Astrocyte of the hippocampus (primary cell): ENCODE measurements at regions not wholly inside any gene's neighbourhood (a gene's known extent, or its start where the extent isn't known, plus 50 kb on each side); places are given as distances from the start of the nearest gene placed in this dataset.

ENCODE experiments used
- DNase-seq: peaks from one replicate; pipeline ENCODE4 v3.0.0; 2011; ENCODE audit warnings: low read depth, low spot score

GRCh38 chr5:173800340-173800739 is 87.8 kb upstream of the CPEB4 start:
- DNase-seq, result peak; percentile 49

DNA sequence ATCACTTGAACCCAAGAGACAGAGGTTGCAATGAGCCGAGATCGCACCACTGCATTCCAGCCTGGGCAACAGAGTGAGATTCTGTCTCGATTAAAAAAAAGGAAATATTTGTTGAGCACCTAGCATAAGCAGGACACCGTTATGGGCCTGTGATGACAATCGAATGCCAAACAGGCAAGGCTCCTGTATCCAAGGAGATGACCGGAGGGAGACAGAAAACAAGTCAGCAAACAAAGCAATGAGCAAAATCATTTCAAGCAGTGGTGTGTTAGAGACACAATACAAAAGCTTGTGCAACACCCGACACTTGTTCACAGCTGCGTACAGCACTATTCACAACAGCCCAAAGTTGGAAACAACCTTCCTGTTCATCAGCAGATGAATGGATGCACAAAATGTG is 87.1 kb upstream of the CPEB4 start:
- DNase-seq, result no peak

DNA sequence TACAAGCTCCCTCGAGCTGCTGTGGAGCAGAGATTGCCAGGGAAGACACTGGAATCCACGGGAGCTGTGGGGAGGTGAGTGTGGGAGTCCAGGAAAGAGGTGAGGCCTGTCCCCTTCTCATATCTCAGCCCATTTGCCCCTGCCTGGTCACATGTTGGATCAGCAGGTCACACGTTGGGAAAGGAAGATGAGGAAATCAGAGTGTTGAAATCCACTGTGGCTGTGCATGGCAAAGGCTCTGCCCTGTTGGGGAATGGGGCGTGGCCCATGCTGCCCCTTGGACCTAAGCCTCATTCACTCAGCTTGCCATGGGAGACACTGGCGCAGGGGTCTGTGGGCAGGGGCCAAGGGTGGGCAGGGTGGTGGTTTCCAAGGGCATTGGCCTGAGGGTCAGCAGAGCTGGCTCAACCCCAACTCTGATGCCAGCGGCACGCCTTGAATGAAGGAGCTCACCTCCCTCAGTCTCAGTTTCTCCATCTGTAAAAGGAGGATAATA is 85.4 kb upstream of the CPEB4 start:
- DNase-seq, result no peak

DNA sequence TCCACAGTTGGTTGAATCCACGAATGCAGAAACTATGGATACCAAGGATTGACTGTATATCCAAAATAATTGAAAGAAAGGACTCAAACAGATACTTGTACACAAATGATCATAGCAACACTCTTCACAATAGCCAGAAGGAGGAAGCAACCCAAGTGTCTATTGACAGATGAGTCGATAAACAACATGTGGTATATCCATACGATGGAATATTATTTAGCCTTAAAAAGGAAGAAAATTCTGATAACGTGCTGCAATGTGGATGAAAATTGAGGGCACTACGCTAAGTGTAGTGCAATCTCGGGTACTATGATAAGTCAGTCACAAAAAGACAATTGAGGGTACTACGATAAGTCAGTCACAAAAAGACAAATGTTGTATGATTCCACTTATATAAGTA is 83.6 kb upstream of the CPEB4 start:
- no peak for DNase-seq

GRCh38 chr5:173806270-173807035 is 81.7 kb upstream of the CPEB4 start:
- DNase-seq, result no peak

GRCh38 chr5:173807181-173807655 is 80.9 kb upstream of the CPEB4 start:
- no peak for DNase-seq

- DNase-seq, result no peak
Observed at GRCh38 chr5:173808079-173808808, 79.9 kb upstream of the CPEB4 start.

GRCh38 chr5:173809014-173809413 is 79.1 kb upstream of the CPEB4 start:
- no peak for DNase-seq

GRCh38 chr5:173812811-173813550 is 75.2 kb upstream of the CPEB4 start:
- DNase-seq, result no peak

- no peak for DNase-seq
Observed at GRCh38 chr5:173814053-173814452, 74.1 kb upstream of the CPEB4 start.

- no peak for DNase-seq
Observed at GRCh38 chr5:173815571-173815970, 72.6 kb upstream of the CPEB4 start.

- no peak for DNase-seq
Observed at GRCh38 chr5:173816728-173817127, 71.4 kb upstream of the CPEB4 start.

DNA sequence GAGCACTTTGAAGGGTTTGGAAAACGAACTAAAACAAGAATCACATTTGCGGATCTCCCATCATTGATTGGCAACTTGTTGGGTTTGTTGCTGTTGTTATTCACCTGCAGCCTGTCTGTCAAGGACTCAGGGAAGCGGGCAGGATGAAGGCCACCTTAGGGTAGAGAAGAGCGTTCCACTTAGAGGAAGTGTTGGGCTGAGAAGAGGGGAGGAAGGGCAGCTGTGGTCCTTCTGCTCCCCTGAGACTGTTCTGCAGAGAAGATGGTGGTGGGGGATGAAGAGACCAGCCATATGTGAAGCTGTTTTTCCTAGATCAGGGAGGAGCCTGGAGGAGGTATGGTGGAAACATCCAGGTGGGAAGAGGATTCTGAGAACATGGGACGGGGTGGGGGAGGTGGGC is 70.6 kb upstream of the CPEB4 start:
- no peak for DNase-seq

- DNase-seq, result no peak
Observed at GRCh38 chr5:173819521-173819920, 68.6 kb upstream of the CPEB4 start.

GRCh38 chr5:173823274-173823644 is 64.9 kb upstream of the CPEB4 start:
- no peak for DNase-seq

GRCh38 chr5:173823721-173824567 is 64.2 kb upstream of the CPEB4 start:
- peak; percentile 96 for DNase-seq

DNA sequence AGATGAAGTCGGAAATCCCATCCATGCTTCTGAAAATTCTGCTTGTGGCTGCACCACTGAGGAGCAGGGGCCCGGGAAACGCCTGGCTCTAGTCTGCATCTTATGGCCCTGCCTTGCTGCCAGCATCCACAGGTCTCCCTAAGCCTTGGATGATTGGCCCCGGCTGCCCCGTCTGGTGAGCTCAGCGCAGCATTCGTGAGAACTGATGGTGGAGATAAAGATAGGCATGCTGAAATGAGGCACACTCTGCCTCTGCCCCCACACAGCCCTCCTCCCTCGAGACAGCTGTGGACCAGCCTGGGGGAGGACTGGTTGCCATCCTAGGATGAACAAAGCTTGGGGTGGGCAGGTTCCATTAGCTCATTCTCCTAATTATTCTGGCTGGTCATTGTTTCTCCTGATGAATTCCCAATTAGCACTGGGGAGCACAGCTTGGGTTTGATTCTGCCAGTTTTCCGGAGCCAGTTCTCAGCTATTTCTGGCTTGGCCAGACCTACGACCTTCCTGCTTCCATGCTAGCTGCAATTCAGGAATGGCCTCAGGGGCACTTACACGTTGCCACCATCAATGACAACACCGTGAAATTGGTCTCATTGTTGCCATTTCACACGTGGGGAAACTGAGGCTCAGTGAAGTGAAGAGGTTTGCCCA is 62.8 kb upstream of the CPEB4 start:
- DNase-seq, result peak; percentile 72

- DNase-seq, result peak; percentile 35
Observed at GRCh38 chr5:173826086-173826427, 62.1 kb upstream of the CPEB4 start.

DNA sequence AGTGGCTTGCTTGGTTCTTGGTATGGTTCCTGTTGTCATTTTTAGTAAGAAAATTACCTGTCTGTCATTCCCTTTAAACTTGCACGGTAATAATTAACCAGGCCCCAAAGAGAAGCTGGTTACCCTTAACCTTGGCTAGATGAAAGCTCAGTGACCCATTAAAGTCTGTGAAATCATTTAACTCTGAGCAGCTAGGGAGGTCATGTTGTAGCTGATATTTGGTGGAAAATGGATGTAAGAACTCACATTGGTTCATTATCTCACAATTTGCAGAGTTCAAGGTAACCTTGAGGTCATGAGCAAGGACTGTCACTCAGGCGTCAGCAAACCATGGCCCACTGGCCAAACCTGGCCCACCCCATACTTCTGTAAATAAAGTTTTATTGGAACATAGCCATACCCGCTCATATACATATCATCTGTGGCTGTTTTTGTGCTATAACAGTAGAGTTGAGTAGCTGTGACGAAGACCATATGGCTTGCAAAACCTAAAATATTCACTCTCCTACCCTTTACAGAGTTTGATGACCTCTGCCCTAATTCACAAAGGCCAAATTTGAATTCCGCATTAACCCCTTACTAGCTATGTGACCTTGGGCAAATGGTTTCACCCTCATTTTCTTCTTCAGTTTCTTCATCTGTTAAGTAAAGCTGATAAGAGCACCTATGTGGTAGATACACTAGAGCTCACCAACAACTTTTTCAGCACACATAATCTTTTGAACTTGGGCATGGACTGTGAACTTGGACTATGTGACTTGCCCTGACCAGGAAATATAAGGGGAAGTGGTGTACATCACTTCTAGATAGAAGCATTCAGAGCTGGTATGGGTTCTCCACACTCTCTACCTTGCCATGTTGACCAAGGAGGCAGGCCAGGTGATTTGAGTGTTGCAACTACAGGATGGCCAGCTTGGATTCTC is 61.5 kb upstream of the CPEB4 start:
- DNase-seq, result no peak

DNA sequence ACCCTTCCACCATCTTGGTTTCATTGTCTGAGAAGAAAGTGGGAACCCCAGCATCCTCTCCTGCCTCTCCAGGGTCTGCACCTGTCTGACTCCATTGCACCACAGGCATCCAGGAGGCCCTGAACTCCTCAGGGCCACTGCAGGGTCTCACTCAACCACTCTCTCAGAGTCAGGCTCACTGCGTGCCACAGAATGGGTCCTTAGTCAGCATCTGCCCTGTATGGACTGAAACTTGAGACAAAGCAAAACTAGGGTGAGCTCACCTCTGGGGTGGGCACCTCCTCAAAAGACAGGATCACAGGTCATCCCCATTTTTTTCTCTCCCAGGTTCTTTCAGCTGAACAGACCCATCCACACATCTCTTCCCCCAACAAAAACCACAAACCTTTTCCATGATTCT is 59.2 kb upstream of the CPEB4 start:
- DNase-seq, result no peak
